ENCODE measurements at regions not wholly inside any gene's neighbourhood (a gene's known extent, or its start where the extent isn't known, plus 50 kb on each side); places are given as distances from the start of the nearest gene placed in this dataset.
"Not testable (repeated sequence)": the region's sequence is repeated elsewhere in the genome, so short reads cannot be mapped to it uniquely, and the experiment has no call there.

DNA sequence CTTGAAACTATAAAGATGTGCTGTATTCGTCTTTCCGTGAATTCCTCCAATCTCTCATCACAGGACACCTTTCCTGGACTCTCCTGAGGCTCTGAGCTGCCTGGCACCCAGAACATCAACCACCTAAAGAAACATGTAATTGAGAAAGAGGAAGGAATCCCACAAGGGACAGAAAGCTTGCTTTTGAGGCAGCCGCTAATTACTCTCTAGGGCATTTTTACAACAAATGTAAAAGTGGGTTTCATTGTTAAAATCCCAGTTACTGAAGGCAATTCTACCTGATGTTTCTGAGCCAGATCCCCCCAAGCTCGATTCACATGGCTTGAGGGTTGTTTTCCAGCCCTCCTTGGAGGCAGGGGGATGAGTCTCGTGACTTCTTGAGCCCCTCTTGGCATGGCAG is 238.5 kb upstream of the LHX5 start:
- no peaks in the 10 kb centered on the region for H3K4me1 ChIP-seq (ENCODE audit: control insufficient read depth in 3 of 3, insufficient read depth in 3 of 3, low read length in 3 of 3)
- H3K27me3 ChIP-seq (ENCODE audit: control insufficient read depth in 3 of 3, insufficient read depth in 3 of 3, low read length in 3 of 3) = peaks cover 0 to 5% (median 3%) of the 10 kb centered on the region in 3 donors
- H3K27ac ChIP-seq (ENCODE audit: low read depth, low read length) = no peak overlapping the region
- no peak overlapping the region for H3K9ac ChIP-seq (ENCODE audit: low read depth in 1 of 3, low read length in 3 of 3)
- H3K9me3 ChIP-seq (ENCODE audit: control insufficient read depth in 3 of 3, low read length in 3 of 3) = peaks cover 0 to 5% (median 0%) of the 10 kb centered on the region in 3 donors
- no peak overlapping the region for H3K4me3 ChIP-seq (ENCODE audit: low read length in 3 of 3)
- H3K36me3 ChIP-seq (ENCODE audit: control insufficient read depth in 3 of 3, insufficient read depth in 3 of 3, low read length in 3 of 3) = no peaks in the 10 kb centered on the region

DNA sequence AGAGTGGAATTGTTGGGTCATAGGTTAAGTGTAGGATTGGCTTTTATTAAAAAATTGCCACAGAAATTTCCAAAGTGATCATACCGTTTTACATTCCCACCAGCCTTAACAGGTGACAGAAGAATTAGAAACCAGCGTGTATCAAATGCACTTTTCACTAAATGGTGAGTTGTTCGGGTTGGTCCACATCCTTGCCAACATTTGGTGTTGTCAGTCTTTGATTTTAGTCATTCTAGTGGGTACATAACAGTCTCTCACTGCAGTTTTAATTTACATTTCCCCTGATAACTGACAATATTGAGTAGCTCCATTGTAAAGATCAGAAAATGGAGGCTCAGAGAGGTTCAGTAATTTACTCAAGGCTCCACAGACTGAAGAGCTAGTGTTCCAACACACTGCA is 237.8 kb upstream of the LHX5 start:
- H3K9ac ChIP-seq (ENCODE audit: low read depth in 1 of 3, low read length in 3 of 3) = no peak overlapping the region
- H3K4me3 ChIP-seq (ENCODE audit: low read length in 3 of 3) = no peak overlapping the region
- H3K36me3 ChIP-seq (ENCODE audit: control insufficient read depth in 3 of 3, insufficient read depth in 3 of 3, low read length in 3 of 3) = no peaks in the 10 kb centered on the region
- H3K27me3 ChIP-seq (ENCODE audit: control insufficient read depth in 3 of 3, insufficient read depth in 3 of 3, low read length in 3 of 3) = peaks cover 0 to 9% (median 5%) of the 10 kb centered on the region in 3 donors
- no peaks in the 10 kb centered on the region for H3K4me1 ChIP-seq (ENCODE audit: control insufficient read depth in 3 of 3, insufficient read depth in 3 of 3, low read length in 3 of 3)
- peaks cover 0 to 5% (median 0%) of the 10 kb centered on the region in 3 donors for H3K9me3 ChIP-seq (ENCODE audit: control insufficient read depth in 3 of 3, low read length in 3 of 3)
- H3K27ac ChIP-seq (ENCODE audit: low read depth, low read length) = no peak overlapping the region

DNA sequence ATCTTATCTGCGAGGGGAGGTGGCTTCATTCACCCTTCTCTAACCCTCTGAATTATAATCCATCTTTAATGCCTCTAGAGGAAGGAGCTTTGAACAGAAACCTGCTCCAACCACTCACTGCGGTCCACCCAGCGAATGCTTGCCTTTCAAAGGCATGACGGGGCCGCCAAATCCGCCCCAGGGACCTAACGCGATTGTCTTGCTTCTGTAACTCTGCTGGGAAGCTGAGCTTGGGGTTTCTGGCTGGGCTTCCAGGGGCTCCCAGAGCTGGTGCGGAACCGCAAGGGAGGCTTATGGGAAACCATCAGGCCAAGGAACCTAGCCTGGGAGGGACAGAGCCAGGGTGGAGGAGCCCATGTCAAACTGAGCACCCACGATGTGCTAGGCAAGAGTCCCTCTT is 231.2 kb upstream of the LHX5 start:
- H3K9me3 ChIP-seq (ENCODE audit: control insufficient read depth in 3 of 3, low read length in 3 of 3) = peaks cover 0 to 4% (median 0%) of the 10 kb centered on the region in 3 donors
- H3K4me1 ChIP-seq (ENCODE audit: control insufficient read depth in 3 of 3, insufficient read depth in 3 of 3, low read length in 3 of 3) = no peaks in the 10 kb centered on the region
- no peak overlapping the region for H3K9ac ChIP-seq (ENCODE audit: low read depth in 1 of 3, low read length in 3 of 3)
- H3K27ac ChIP-seq (ENCODE audit: low read depth, low read length) = no peak overlapping the region
- no peaks in the 10 kb centered on the region for H3K36me3 ChIP-seq (ENCODE audit: control insufficient read depth in 3 of 3, insufficient read depth in 3 of 3, low read length in 3 of 3)
- no peak overlapping the region for H3K4me3 ChIP-seq (ENCODE audit: low read length in 3 of 3)
- H3K27me3 ChIP-seq (ENCODE audit: control insufficient read depth in 3 of 3, insufficient read depth in 3 of 3, low read length in 3 of 3) = peaks cover 20 to 21% (median 20%) of the 10 kb centered on the region in 3 donors

DNA sequence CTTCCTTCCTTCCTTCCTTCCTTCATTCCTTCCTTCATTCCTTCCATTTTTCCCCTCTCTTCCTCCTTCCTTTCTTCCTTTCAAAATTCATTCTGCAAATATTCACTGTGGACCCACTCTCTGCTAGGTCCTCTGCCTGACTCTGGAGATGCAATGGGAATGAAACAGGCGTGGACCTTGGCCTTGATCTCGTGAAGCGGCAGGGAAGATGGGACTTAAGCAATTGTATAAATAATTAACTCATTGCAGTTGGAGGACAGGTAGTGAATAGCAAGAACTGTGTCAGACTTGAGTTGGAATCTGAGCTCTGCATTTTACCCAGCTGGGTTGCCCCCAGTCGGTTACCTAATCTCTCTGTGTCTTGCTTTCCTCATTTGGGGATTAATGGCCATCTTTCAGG is 230.6 kb upstream of the LHX5 start:
- Histone ChIP-seq H3K9ac (ENCODE audit: low read depth in 1 of 3, low read length in 3 of 3) (no peak overlapping the region), H3K4me1 (ENCODE audit: control insufficient read depth in 3 of 3, insufficient read depth in 3 of 3, low read length in 3 of 3) (no peaks in the 10 kb centered on the region), H3K9me3 (ENCODE audit: control insufficient read depth in 3 of 3, low read length in 3 of 3) (peaks cover 0 to 4% (median 0%) of the 10 kb centered on the region in 3 donors), H3K27ac (ENCODE audit: low read depth, low read length) (no peak overlapping the region), H3K4me3 (ENCODE audit: low read length in 3 of 3) (no peak overlapping the region), H3K36me3 (ENCODE audit: control insufficient read depth in 3 of 3, insufficient read depth in 3 of 3, low read length in 3 of 3) (no peaks in the 10 kb centered on the region), H3K27me3 (ENCODE audit: control insufficient read depth in 3 of 3, insufficient read depth in 3 of 3, low read length in 3 of 3) (peaks cover 20 to 26% (median 26%) of the 10 kb centered on the region in 3 donors)

DNA sequence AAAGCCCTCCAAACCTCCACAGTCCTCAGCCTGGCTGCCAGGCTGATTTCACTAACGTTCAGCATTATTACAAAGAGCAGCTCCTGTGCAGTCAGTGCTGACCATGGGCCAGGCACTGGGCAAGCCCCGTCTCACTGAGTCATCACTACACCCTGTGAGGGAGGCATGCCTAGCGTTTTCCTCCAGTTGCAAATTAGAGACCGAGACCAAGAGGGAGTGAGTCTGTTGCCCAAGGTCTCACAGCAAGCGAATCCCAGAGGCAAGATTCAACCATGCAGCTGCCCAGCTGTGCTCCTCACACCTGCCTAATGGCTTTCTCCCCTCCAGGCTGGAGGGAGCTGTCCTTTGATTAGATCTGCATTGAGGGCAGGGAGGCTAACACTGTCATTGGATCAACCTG is 229.3 kb upstream of the LHX5 start:
- Histone ChIP-seq H3K9me3 (ENCODE audit: control insufficient read depth in 3 of 3, low read length in 3 of 3) (peaks cover 0 to 4% (median 0%) of the 10 kb centered on the region in 3 donors), H3K27ac (ENCODE audit: low read depth, low read length) (no peak overlapping the region), H3K9ac (ENCODE audit: low read depth in 1 of 3, low read length in 3 of 3) (no peak overlapping the region), H3K4me3 (ENCODE audit: low read length in 3 of 3) (no peak overlapping the region), H3K4me1 (ENCODE audit: control insufficient read depth in 3 of 3, insufficient read depth in 3 of 3, low read length in 3 of 3) (no peaks in the 10 kb centered on the region), H3K36me3 (ENCODE audit: control insufficient read depth in 3 of 3, insufficient read depth in 3 of 3, low read length in 3 of 3) (no peaks in the 10 kb centered on the region), H3K27me3 (ENCODE audit: control insufficient read depth in 3 of 3, insufficient read depth in 3 of 3, low read length in 3 of 3) (peaks cover 20 to 35% (median 28%) of the 10 kb centered on the region in 3 donors)

DNA sequence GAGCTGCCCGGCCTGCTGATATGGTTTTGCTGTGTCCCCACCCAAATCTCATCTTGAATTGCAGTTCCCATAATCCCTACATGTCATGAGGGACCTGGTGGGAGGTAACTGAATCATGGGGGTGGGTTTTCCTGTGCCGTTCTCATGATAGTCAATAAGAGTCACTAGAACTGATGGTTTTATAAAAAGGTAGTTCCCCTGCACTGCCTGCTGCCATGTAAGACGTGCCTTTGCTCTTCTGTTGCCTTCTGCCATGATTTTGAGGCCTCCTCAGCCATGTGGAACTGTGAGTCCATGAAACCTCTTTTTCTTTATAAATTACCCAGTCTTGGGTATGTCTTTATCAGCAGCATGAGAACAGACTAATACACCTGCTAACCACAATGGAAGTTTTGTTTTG is 228.3 kb upstream of the LHX5 start:
- H3K9ac ChIP-seq (ENCODE audit: low read depth in 1 of 3, low read length in 3 of 3); H3K4me1 ChIP-seq (ENCODE audit: control insufficient read depth in 3 of 3, insufficient read depth in 3 of 3, low read length in 3 of 3); H3K4me3 ChIP-seq (ENCODE audit: low read length in 3 of 3); H3K36me3 ChIP-seq (ENCODE audit: control insufficient read depth in 3 of 3, insufficient read depth in 3 of 3, low read length in 3 of 3); H3K9me3 ChIP-seq (ENCODE audit: control insufficient read depth in 3 of 3, low read length in 3 of 3); H3K27ac ChIP-seq (ENCODE audit: low read depth, low read length): not testable (repeated sequence)
- peaks cover 20 to 40% (median 27%) of the 10 kb centered on the region in 3 donors for H3K27me3 ChIP-seq (ENCODE audit: control insufficient read depth in 3 of 3, insufficient read depth in 3 of 3, low read length in 3 of 3)

DNA sequence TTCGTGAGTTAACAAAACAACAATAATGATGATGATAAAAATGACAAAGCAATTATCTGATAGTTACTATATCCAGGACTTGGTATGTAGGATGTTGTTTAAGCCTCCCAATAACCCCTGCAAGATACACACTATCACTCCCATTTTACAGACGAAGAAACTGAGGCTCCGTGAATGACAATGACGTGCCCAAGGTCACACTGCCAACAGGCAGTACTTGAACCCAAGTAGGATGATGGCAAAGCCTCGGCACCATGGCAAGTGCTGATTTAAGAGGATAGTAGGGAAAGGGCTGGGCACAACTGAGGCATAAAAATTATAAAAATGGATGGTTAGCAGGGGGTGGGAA is 226.8 kb upstream of the LHX5 start:
- Histone ChIP-seq H3K27me3 (ENCODE audit: control insufficient read depth in 3 of 3, insufficient read depth in 3 of 3, low read length in 3 of 3) (peaks cover 20 to 53% (median 36%) of the 10 kb centered on the region in 3 donors), H3K4me3 (ENCODE audit: low read length in 3 of 3) (no peak overlapping the region), H3K36me3 (ENCODE audit: control insufficient read depth in 3 of 3, insufficient read depth in 3 of 3, low read length in 3 of 3) (no peaks in the 10 kb centered on the region), H3K9me3 (ENCODE audit: control insufficient read depth in 3 of 3, low read length in 3 of 3) (peaks cover 0 to 4% (median 0%) of the 10 kb centered on the region in 3 donors), H3K4me1 (ENCODE audit: control insufficient read depth in 3 of 3, insufficient read depth in 3 of 3, low read length in 3 of 3) (no peaks in the 10 kb centered on the region), H3K9ac (ENCODE audit: low read depth in 1 of 3, low read length in 3 of 3) (no peak overlapping the region), H3K27ac (ENCODE audit: low read depth, low read length) (no peak overlapping the region)

DNA sequence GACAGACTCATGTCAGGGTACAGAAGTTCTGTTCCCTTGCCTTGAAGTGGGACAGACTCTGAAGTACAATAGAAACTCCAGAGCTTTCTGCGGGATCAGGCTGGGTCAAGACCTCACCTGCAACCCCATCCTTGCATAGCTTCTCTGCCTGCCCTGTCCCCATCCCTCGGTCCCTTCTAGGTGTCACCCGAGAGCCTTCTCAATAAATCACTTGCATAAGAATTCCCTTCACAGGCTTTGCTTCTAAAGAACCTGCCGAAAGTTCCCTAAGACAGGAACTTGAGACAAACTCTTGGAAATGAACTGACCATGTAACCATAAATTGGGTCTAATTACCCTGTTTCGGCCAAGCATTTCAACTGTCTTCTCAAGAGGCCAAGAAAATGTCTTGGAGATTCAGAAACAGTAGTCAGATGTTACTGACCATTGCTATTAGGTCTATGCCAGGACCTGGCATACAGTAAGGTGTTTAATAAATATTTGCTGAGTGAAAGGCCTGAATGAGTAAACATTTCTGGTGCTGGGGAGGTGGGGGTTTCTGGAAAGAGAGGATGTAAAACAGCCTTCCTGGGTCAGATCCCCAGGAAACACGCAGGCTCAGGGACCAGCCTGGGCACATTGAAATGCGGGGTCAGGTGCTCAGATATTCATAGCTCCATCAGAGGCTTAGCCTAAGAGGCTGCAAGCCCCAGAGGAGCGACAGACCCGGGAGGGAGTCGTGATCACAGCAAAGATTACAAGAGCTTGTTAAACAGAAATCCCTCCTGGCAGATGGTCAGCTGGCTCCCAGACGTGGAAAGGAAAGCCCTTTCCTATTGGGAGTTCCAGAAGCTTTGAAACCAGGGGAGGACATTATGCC is 226.2 kb upstream of the LHX5 start:
- Histone ChIP-seq H3K4me1 (ENCODE audit: control insufficient read depth in 3 of 3, insufficient read depth in 3 of 3, low read length in 3 of 3) (no peaks in the 10 kb centered on the region), H3K4me3 (ENCODE audit: low read length in 3 of 3) (no peak overlapping the region), H3K36me3 (ENCODE audit: control insufficient read depth in 3 of 3, insufficient read depth in 3 of 3, low read length in 3 of 3) (no peaks in the 10 kb centered on the region), H3K9me3 (ENCODE audit: control insufficient read depth in 3 of 3, low read length in 3 of 3) (peaks cover 0 to 4% (median 0%) of the 10 kb centered on the region in 3 donors), H3K27ac (ENCODE audit: low read depth, low read length) (no peak overlapping the region), H3K27me3 (ENCODE audit: control insufficient read depth in 3 of 3, insufficient read depth in 3 of 3, low read length in 3 of 3) (peaks cover 14 to 53% (median 39%) of the 10 kb centered on the region in 3 donors), H3K9ac (ENCODE audit: low read depth in 1 of 3, low read length in 3 of 3) (no peak overlapping the region)

DNA sequence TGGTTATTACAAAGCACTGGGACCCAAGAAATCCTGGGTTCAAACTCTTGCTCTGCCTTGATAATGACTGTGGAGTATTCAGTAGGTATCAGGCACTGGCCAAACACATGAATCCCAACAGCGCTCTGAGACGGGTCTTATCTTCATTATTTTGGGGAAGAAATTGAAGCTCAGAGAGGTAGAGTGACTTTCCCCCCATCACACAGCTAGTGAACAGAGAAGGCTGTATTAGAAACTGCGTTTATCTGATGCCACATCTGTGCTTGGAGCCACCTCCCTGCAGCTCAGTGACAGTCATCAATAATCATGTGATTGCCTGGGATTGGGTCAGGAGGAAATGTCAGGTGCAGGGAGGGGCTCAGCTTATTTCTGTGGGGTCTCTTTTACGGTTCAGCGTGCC is 225.4 kb upstream of the LHX5 start:
- no peak overlapping the region for H3K9ac ChIP-seq (ENCODE audit: low read depth in 1 of 3, low read length in 3 of 3)
- no peaks in the 10 kb centered on the region for H3K36me3 ChIP-seq (ENCODE audit: control insufficient read depth in 3 of 3, insufficient read depth in 3 of 3, low read length in 3 of 3)
- no peaks in the 10 kb centered on the region for H3K4me1 ChIP-seq (ENCODE audit: control insufficient read depth in 3 of 3, insufficient read depth in 3 of 3, low read length in 3 of 3)
- no peak overlapping the region for H3K27ac ChIP-seq (ENCODE audit: low read depth, low read length)
- H3K4me3 ChIP-seq (ENCODE audit: low read length in 3 of 3) = no peak overlapping the region
- H3K27me3 ChIP-seq (ENCODE audit: control insufficient read depth in 3 of 3, insufficient read depth in 3 of 3, low read length in 3 of 3) = peaks cover 16 to 51% (median 35%) of the 10 kb centered on the region in 3 donors
- peaks cover 0 to 4% (median 0%) of the 10 kb centered on the region in 3 donors for H3K9me3 ChIP-seq (ENCODE audit: control insufficient read depth in 3 of 3, low read length in 3 of 3)

DNA sequence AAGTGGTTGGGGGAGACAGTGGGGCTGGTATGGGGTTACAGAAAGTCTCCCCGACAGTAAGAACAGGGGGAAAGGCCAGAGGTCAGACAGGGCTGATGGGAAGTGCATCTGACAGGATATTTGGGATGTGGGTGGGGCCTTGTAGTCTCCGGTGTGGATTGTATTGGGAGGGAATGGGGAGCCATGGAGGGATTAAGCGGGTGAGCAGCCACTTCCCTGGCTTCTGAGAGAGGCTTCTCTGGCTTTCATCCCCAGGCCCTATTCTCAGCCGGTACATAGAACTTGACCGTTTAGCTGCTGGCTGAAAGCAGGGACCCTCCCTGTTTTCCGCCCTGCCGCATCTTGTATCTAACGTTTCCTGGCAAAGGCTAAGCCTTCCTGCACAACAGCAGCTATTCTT is 222.0 kb upstream of the LHX5 start:
- peaks cover 13 to 47% (median 35%) of the 10 kb centered on the region in 3 donors for H3K27me3 ChIP-seq (ENCODE audit: control insufficient read depth in 3 of 3, insufficient read depth in 3 of 3, low read length in 3 of 3)
- H3K4me1 ChIP-seq (ENCODE audit: control insufficient read depth in 3 of 3, insufficient read depth in 3 of 3, low read length in 3 of 3) = no peaks in the 10 kb centered on the region
- H3K4me3 ChIP-seq (ENCODE audit: low read length in 3 of 3) = no peak overlapping the region
- H3K9ac ChIP-seq (ENCODE audit: low read depth in 1 of 3, low read length in 3 of 3) = no peak overlapping the region
- H3K27ac ChIP-seq (ENCODE audit: low read depth, low read length) = no peak overlapping the region
- H3K36me3 ChIP-seq (ENCODE audit: control insufficient read depth in 3 of 3, insufficient read depth in 3 of 3, low read length in 3 of 3) = no peaks in the 10 kb centered on the region
- peaks cover 0 to 2% (median 0%) of the 10 kb centered on the region in 3 donors for H3K9me3 ChIP-seq (ENCODE audit: control insufficient read depth in 3 of 3, low read length in 3 of 3)

Measured in skeletal muscle tissue (tissue), 3 donors.